ENCODE measurements at regions not wholly inside any gene's neighbourhood (a gene's known extent, or its start where the extent isn't known, plus 50 kb on each side); places are given as distances from the start of the nearest gene placed in this dataset.

DNA sequence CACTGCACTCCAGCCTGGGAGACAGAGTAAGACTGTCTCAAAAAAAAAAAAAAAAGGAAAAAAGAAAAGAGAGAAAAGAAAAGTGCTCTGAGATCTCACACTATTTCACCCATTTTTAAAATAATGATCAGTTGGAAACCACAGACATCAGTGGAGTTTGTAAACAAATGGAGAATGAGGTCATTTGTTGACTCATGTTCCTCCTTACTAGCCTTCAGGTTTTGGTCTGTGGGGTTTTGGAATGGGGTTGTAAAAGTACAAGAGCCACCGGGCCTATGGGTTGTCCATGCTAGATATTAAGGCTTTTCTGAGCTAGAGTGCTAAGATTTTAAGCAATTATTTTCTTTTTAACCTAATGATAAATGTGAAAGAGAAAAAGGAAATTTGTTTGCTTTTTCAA is 104.4 kb upstream of the PRL start:
- no peak for DNase-seq

DNA sequence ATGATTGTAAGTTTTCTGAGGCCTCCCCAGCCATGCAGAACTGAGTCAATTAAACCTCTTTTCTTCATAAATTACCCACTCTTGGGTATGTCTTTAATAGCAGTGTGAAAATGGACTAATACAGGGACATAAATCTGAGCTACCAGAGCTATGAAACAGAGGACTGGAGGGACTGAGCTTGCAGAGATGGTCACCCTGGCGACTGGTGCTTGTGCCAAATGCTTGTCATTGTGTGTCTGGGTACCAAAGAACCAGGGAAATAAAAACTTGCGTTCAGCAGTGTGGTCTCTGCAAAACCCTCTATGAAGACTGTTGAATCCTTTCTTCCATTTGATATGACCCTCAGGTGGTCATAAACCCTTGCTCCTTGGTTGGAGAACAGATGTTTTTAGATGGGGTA is 105.1 kb upstream of the PRL start:
- no peak for DNase-seq

GRCh38 chr6:22409486-22409885 is 112.7 kb upstream of the PRL start:
- DNase-seq, result no peak

DNA sequence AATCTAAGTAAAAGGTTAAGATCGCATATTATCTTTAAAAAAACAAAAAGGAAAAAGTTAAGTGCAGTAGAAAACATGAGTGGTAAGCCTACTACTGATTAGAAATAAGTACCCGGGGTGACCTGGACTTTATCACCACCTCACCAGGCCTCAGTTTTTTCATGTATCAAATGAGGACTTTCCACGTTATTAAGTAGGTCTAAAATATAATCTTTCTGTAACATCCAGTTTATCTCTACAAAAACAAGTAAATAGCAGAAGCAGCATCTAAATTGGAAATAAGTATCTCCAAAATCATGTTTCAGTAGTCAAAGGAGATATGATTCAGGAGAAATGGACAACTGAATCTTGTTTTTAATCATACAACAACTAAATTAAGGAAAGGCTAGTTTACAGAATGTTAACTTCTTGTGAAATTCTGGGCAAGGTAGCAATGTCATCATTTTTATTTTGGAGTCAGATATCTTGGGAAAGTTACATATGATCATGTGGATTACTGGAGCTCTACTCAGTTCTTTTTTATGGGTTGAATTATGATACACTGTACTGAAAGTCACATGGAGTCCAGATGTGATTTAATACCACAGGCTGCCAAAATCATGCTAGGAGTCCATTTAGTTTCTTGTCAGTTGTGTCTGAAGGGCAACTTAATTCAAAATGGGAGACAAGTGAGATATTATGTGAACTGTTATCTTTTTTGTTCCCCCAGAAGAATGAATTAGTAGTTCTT is 114.7 kb upstream of the PRL start:
- DNase-seq, result no peak

DNA sequence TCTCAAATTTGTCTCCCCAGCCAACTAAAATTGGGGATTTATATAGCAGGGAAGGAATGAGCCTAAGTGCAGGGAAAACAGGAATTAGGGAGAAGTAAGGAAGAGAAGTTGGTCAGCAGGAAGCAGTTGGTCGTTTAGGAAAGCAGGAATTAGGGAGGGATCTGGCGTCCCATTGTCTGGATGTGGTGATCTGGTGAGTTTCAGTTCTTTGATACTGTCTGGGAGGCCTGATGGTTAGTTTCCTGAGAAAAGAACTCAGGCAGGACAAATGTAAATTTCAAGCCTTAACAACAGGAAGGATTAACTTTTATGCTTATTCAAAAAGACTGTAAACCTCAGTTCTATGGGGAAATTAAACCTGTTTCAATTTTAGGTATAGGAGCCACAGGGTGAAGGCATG is 116.2 kb upstream of the PRL start:
- DNase-seq, result no peak

DNA sequence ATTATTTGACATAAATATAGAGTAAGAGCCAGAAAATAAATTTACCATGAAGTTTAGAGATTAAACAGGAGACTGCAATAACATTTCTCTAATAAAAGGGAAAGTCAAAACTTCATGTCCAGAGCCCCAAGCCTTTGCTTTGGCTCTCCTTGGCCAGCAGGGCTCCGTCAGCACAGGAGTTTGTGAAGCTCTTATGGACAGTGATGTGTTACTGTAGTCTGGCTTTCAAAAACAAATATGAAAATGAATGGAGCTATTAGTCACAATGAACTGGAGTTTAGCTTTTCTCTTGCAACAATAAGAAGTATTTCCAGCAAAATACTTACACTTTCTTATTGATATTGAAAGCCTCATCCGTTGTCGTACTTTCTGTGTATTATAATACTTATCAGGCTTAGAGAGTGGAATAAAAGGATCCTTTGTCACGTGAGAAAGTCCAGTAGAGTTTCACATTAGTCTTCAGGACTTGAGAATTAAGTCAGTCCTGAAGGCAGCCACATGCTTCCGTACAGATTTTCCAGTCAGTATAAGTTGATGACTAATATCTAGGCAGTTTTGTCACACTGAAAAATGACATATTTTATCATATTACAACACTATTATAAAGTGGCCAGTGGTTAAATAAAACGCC is 117.0 kb upstream of the PRL start:
- DNase-seq, result no peak

DNA sequence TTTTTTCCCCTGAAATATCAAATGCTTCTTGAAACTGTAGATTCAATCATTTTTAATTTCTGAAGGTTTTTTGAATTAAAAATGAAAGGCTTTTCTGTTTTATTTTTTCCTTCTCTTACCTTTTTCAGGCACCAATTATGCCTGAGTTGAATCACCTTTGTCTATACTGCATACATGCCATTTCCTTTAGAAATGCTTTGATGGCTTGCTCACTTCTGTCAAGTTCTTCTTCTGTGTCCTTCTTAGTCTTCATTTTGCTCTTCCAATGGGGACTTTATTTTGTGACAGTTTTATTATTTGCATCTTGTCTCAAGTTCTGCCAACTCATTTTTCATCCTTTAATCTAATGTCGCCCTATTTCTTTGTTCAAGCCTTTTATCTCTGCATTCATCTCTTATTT is 121.9 kb upstream of the PRL start:
- DNase-seq, result no peak

DNA sequence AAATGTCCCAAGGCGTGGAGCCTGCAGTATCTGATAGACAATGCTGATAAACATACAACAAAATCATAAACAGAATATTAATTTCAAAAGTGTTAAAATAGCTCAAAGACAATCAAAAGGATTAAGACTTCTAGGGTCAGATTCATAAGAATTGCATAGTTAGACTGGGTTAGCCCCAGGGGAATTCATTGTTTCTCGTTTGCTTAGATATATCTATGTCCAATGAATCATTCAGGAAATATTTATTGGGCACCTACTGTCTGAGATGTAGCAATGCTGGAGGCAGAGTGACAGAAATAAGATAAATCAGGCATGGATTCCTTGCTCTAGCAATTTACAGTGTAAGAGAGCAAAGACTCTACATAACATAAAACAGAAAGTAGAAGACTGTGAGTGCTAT is 124.4 kb upstream of the PRL start:
- no peak for DNase-seq

- DNase-seq, result no peak
These were observed 127.4 kb upstream of the PRL start for GRCh38 chr6:22424196-22424595.

DNA sequence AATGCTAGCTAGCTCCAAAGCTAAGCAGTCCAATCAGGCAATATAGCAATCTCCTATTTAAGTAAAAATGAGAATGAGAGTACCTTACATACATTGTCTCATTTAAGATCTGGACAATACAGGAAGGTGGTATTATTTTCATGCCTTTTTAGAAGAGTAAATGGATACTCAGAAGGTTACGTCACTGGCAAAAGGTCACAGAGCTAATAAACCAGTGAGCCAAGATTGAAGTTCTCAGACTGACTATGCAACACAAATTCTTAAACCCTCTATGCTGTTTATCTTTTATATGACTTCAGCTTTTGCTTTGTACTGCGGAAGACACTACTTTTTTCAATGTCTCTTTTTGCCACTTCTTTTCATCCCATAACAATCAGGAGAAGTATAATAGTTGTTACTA is 135.2 kb upstream of the PRL start:
- no peak for DNase-seq

- no peak for DNase-seq
These were observed 135.6 kb upstream of the HDGFL1 start for GRCh38 chr6:22433745-22434144.

DNA sequence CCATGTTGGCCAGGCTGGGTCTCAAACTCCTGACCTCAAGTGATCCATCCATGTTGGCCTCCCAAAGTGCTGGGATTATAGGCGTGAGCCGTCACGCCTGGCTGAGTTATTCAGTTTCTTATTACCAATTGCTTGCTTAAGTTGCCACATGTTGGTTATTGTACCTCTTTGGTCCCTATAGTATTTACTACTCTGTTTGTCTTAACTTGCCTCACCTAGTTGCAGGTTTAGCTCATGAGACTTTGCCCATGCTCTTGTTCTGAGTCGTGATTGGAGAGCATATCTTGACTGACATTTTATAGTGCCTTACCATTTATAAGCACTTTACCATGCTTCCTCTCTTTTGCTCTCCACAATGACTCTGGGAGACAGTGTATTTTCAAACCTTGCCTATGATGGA is 134.2 kb upstream of the HDGFL1 start:
- DNase-seq, result no peak

DNA sequence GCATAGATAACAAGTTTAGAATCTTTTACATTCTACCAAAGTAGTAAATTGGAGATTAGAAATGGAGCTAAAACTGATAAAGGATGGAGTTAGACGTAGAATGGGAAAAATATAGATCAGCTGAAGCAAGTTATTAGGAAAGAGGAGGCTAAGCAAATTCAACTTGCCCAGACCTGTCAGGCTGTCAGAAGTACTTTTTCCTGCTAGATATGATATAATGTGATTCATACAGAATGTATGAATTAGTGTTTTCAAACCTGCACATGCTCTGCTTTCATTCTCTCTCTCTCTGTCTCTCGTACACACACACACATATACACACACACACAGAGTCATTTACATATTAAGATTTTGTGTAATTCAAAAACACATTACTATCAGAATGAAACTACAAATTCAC is 133.2 kb upstream of the HDGFL1 start:
- DNase-seq, result no peak

DNA sequence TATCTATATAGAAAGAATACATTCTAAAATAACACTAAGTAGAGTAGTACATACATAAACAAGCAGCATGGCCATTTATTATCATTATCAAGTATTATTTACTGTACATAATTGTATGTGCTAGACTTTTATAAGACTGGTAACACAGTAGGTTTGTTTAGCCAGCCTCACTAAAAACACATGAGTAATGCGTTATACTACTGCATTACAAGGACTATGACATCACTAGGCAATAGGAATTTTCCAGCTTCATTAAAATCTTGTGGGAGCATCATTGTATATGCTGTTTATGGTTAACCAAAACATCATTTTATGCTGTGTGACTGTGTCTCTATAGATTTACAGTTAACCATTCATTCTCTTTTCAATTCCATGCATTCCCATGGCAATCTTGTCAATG is 131.7 kb upstream of the HDGFL1 start:
- DNase-seq, result no peak

DNA sequence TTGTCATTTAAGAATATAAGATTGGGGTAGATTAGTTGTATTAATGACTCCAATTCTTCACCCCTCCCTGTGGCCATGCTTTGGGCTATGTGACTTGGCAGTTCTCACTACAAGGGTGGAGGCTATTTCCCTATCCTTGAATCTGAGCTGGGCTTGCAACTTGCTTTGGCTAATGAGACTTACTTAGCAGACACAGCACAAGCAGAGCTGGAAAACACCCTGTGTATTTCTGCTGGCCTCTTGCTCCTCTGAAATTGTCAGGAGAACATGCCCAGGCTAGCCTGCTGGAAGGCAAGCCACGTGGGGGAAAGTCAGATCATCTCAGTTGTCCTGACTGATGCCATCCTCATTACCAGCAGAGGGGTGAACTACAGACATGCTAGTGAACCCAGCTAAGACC is 126.5 kb upstream of the HDGFL1 start:
- peak; percentile 42 to 43 for DNase-seq

GRCh38 chr6:22444330-22444729 is 125.0 kb upstream of the HDGFL1 start:
- DNase-seq, result no peak

GRCh38 chr6:22445946-22446345 is 123.4 kb upstream of the HDGFL1 start:
- no peak for DNase-seq

DNA sequence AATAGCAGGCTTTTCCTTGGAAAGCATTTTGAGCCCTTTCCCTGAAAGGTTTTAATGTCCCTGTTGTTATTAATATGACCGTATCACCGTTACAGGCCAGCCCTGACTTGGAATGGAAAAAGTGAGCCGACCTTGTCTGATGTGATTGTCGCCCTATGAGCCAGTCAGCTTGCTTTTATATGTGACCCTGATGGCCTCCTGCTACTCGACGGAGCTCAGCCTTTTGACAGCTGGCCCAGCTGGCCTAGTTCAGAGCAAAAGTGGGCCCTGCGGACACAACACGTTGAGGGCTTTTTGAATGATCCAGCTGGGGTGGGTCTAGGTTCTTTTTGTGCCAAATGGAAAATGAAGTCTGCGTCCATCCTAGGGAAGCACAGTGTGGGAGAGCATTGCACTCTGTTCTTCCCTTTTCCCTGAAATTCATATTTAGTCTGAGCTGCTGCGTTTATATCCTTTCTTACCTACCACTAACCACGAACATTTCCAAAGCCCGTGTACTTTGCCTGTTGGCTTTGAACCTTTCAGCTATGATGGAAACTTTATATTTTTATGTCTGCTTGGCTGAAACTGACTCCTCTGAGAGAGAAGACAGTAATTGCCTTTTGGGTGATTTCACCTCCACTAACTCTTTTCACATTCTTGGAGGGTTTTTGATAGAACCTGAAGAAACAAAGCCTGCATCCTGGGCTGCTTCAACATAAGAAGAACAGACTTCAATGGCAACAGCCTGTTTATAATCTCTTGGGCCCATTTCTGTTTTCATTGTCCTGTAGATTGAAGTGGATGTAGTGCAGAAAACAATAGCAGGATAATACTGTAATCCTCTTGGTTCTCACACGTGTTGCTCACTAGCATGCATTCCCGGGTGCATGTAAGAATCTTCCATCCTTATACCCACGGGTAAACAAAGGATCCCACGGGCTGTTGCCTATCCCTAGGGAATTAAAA is 121.8 kb upstream of the HDGFL1 start:
- DNase-seq, result peak in 1 of 2 experiments; percentile 4

DNA sequence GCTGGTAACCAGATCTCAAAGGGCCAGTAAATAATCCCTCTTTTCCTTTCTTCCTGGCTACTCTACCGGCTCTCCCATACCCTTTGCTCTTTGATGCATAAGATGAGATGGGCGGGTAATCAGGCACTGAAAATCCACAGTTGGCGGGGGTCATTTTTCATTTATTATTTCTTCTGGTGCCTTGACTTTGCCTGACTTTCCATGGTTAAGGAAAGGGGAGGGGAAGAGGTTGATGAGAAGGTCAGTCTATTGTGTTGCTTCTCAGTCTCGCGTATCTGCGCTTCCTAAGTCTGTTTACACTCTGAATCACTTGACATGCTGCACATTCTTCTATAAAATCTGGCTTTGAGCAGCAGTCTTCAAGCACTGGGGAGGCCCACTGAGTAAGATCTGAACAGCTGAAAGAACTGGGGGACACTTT is 121.1 kb upstream of the HDGFL1 start:
- DNase-seq, result peak in 1 of 2 experiments; percentile 35

DNA sequence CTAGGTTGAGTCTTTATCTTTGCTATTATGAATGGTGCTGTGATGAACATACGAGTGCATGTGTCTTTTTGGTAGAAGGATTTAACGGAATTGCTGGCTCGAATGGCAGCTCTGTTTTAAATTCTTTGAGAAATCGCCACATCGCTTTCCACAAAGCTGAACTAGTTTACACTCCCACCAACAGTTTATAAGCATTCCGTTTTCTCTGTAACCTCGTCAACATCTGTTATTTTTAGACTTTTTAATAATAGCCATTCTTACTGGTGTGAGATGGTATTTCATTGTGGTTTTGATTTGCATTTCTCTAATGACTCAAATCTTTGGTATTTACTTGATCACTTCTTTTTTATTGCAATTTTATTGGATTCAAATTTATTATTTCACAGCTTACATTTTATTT is 117.4 kb upstream of the HDGFL1 start:
- DNase-seq, result no peak

DNA sequence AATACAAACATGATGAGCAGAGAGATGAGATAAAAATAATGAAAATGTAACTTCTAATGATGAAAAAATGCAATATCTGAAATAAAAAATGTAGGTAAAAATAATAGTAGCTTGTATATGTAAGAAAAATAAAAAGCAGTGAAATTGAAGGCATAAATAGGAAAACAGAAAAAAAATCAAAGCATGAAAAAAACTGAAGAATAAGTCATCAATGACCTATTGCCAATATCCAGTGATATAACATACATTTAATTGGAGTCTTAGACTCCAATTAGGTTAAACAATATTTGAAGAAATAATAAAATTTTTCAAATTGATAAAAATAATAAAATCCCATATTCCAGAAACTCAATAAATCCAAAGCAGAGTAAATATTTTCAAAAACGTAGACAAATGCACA is 114.0 kb upstream of the HDGFL1 start:
- DNase-seq, result no peak

GRCh38 chr6:22457996-22458395 is 111.4 kb upstream of the HDGFL1 start:
- DNase-seq, result no peak

- DNase-seq, result no peak
These were observed 102.6 kb upstream of the HDGFL1 start for GRCh38 chr6:22466665-22467245.
